OCI-LY7 (cell line): ENCODE measurements at regions not wholly inside any gene's neighbourhood (a gene's known extent, or its start where the extent isn't known, plus 50 kb on each side); places are given as distances from the start of the nearest gene placed in this dataset.

Source experiments
- CTCF ChIP-seq: fragments of 200-600 bp; sonication (generic); conservative IDR thresholded peaks from 2 replicates; pipeline ENCODE4 v1.5.1; 2014; ENCODE audit warnings: mild to moderate bottlenecking, antibody characterized with exemption, low read length, moderate library complexity, mixed read lengths
- EZH2phosphoT487 ChIP-seq: fragments of 200-600 bp; sonication (generic); IDR thresholded peaks from 2 replicates; pipeline ENCODE4 v1.6.1; 2018; ENCODE audit warnings: low read depth, borderline replicate concordance, mild to moderate bottlenecking, mixed run types, antibody characterized with exemption, low read length, moderate library complexity, mixed read lengths

DNA sequence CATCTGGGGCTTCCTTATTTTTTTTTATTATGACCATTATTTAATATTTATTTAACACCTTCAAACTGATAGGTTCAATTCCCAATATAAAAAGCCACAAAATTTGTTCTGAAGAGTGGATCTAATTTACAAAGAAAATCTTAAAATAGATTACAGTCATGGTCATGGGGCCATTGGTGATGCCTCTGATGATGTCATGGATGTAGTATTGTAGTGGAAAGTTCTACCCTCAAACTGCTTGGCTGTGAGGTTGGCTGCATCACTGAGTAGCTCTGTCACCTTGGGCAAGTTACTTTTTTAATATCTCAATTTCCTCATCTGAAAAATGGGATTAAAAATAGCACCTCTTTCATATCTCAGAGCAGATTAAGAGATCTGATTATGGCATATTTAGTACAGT, 128.5 kb downstream of the DKK1 start:
- TF ChIP-seq CTCF = no peak
- TF ChIP-seq EZH2phosphoT487 = no peak
